ENCODE measurements at regions not wholly inside any gene's neighbourhood (a gene's known extent, or its start where the extent isn't known, plus 50 kb on each side); places are given as distances from the start of the nearest gene placed in this dataset.

DNA sequence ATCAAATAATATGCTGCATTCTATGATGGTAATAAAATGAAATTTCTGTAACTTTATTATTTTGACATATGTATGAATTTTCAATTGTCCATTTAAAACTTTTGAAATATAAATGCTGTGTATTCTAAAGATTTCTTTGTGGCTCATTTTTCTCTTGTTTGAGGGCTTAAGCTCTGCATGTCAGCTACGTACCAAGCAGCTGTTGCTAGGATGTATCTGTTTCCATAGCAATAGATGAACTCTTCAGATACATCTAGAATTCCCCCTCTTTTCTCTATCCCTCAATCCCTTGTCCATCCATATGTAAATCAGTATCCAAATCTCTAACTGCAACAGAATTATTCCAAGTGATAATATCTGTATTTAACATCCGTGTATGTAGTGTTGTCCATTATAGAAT lies 76.5 kb upstream of the OPRM1 start:
- WGBS (ENCODE audit: insufficient coverage, low coverage, missing lambda C conversion rate): 7% methylated on average over 2 of the region's 2 CpGs
- Histone ChIP-seq H3K27me3 (ENCODE audit: control insufficient read depth in 2 of 2, insufficient read depth in 2 of 2, low read length in 2 of 2) (no peaks in the 10 kb centered on the region), H3K36me3 (ENCODE audit: control insufficient read depth, insufficient read depth, low read length) (no peaks in the 10 kb centered on the region), H3K27ac (ENCODE audit: extremely low read depth, low read depth, low read length) (no peak overlapping the region), H3K9ac (ENCODE audit: insufficient read depth in 1 of 2, low read depth in 2 of 2, low read length in 2 of 2) (no peak overlapping the region), H3K4me2 (ENCODE audit: insufficient read depth, low read length) (no peak overlapping the region), H3K4me1 (replicated peaks in 1 of 2; ENCODE audit: control insufficient read depth in 2 of 2, insufficient read depth in 2 of 2, low read length in 2 of 2) (no peaks in the 10 kb centered on the region), H3K4me3 (no peak overlapping the region), H3K9me3 (replicated peaks; ENCODE audit: control insufficient read depth, insufficient read depth, low read depth, low read length) (no peaks in the 10 kb centered on the region; the same call in 1 of the 2 replicates), H4K20me1 (replicated peaks; ENCODE audit: control insufficient read depth, insufficient read depth, low read length) (no peaks in the 10 kb centered on the region), H3K9me1 (ENCODE audit: control insufficient read depth, insufficient read depth, low read length) (no peaks in the 10 kb centered on the region), H3K79me2 (ENCODE audit: control insufficient read depth, insufficient read depth, low read length) (no peaks in the 10 kb centered on the region), H2AFZ (ENCODE audit: low read depth, low read length) (no peak overlapping the region)
- ChIA-PET POLR2A (no interaction called here), CTCF (ENCODE audit: low intra/inter-chr PET ratio) (no interaction called here)
- FAIRE-seq: no peak
- in situ Hi-C loops (cut with MboI) (no loop called here), intact Hi-C loops (cut with micrococcal nuclease) (no loop called here)
- TF ChIP-seq POLR2AphosphoS2 (IDR thresholded peaks at IDR 0.05; ENCODE audit: low read length) (no peak), ZNF224 (CRISPR knock-in tag; IDR thresholded peaks at IDR 0.05) (no peak), FUS (optimal IDR thresholded peaks at IDR 0.05; ENCODE audit: low read depth, low read length) (no peak), KDM2B (CRISPR knock-in tag; IDR thresholded peaks at IDR 0.05) (no peak), THAP12 (CRISPR knock-in tag; IDR thresholded peaks at IDR 0.05) (no peak), SMAD2 (IDR thresholded peaks at IDR 0.05; ENCODE audit: low read depth, low read length) (no peak), ATF6 (CRISPR knock-in tag; IDR thresholded peaks at IDR 0.05) (no peak), ZNF444 (CRISPR knock-in tag; IDR thresholded peaks at IDR 0.05) (no peak), ZBTB17 (CRISPR knock-in tag; IDR thresholded peaks at IDR 0.05) (no peak), SMARCC2 (IDR thresholded peaks at IDR 0.05; ENCODE audit: low read depth) (no peak)
- BruUV-seq (replicated peaks): no TSS peak
- no peak for ATAC-seq
- DNase-seq (ENCODE audit: extremely low read depth in 1 of 4, low spot score in 3 of 4): no peak
